ENCODE measurements at regions not wholly inside any gene's neighbourhood (a gene's known extent, or its start where the extent isn't known, plus 50 kb on each side); places are given as distances from the start of the nearest gene placed in this dataset.
A peak's percentile ranks its signal among the peaks of the same experiment; 100 is the strongest.

GRCh38 chr15:91599261-91599660, 254.2 kb upstream of the SLCO3A1 start:
- no peaks in the 10 kb centered on the region for H3K36me3 ChIP-seq
- no peaks in the 10 kb centered on the region for H3K4me1 ChIP-seq
- DNase-seq (no peak), ATAC-seq (no peak)
- peaks cover 0 to 12% of the 10 kb centered on the region in 2 donors for H3K27me3 ChIP-seq
- TF ChIP-seq, protein P1, sequence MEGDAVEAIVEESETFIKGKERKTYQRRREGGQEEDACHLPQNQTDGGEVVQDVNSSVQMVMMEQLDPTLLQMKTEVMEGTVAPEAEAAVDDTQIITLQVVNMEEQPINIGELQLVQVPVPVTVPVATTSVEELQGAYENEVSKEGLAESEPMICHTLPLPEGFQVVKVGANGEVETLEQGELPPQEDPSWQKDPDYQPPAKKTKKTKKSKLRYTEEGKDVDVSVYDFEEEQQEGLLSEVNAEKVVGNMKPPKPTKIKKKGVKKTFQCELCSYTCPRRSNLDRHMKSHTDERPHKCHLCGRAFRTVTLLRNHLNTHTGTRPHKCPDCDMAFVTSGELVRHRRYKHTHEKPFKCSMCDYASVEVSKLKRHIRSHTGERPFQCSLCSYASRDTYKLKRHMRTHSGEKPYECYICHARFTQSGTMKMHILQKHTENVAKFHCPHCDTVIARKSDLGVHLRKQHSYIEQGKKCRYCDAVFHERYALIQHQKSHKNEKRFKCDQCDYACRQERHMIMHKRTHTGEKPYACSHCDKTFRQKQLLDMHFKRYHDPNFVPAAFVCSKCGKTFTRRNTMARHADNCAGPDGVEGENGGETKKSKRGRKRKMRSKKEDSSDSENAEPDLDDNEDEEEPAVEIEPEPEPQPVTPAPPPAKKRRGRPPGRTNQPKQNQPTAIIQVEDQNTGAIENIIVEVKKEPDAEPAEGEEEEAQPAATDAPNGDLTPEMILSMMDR (IDR thresholded peaks at IDR 0.05): no peak
- no peak overlapping the region for H3K4me3 ChIP-seq
- intact Hi-C loops (cut with DNase I): no loop called here
- no peak overlapping the region for H3K27ac ChIP-seq
- H3K9me3 ChIP-seq: no peaks in the 10 kb centered on the region

- intact Hi-C loops (cut with DNase I): no loop called here
- Histone ChIP-seq H3K27ac (no peak overlapping the region), H3K4me1 (no peaks in the 10 kb centered on the region), H3K36me3 (no peaks in the 10 kb centered on the region), H3K9me3 (no peaks in the 10 kb centered on the region), H3K27me3 (peaks cover 0 to 6% of the 10 kb centered on the region in 2 donors), H3K4me3 (no peak overlapping the region)
- ATAC-seq (no peak), DNase-seq (no peak)
- TF ChIP-seq, protein P1 (IDR thresholded peaks at IDR 0.05): no peak
Observed at GRCh38 chr15:91603384-91604080, 250.0 kb upstream of the SLCO3A1 start.

DNA sequence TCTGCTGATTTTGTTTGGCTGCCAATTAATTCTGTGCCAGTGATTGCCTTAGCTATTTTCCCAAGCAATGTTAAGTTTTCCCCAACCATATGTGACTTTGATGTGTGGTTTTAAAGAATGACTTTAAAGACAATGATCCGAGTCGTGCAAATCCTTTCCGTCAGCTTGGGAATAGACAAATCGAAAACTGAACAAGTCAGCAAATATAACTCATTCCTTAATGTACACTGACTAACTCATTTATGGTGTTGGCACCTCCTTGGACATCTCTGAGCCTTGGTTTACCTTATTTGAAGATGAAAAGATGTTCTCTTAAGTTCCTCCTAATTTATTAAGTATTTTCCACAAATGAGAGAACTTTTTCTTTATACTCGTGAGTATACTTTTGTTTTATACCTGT, 249.4 kb upstream of the SLCO3A1 start:
- Histone ChIP-seq H3K36me3 (no peaks in the 10 kb centered on the region), H3K9me3 (no peaks in the 10 kb centered on the region), H3K4me3 (no peak overlapping the region), H3K4me1 (no peaks in the 10 kb centered on the region), H3K27ac (no peak overlapping the region), H3K27me3 (no peaks in the 10 kb centered on the region)
- DNase-seq: no peak
- intact Hi-C loops (cut with DNase I): no loop called here
- TF ChIP-seq, protein P1 (IDR thresholded peaks at IDR 0.05): no peak
- ATAC-seq: no peak

DNA sequence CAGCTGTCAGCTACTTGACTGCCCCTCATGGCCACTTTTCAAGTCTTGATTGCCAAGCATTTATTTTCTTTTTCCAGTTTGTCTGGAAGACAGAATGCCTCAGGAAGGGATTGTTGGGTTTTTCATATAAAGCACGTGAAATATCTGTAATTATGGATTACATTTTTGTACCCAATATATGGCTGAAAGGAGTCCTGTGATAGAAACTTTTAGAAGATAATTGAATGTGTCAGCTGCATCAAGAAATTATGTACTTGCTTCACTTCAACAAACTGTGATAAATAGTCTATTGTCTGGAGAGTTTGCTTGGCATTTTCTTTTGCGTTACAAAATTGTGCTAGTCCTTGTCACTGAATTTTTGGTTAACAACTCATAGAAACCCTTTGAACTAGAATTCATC, 247.9 kb upstream of the SLCO3A1 start:
- H3K27me3 ChIP-seq: no peaks in the 10 kb centered on the region
- intact Hi-C loops (cut with DNase I): no loop called here
- no peak overlapping the region for H3K27ac ChIP-seq
- no peaks in the 10 kb centered on the region for H3K9me3 ChIP-seq
- TF ChIP-seq, protein P1 (IDR thresholded peaks at IDR 0.05): no peak
- DNase-seq: no peak
- no peaks in the 10 kb centered on the region for H3K36me3 ChIP-seq
- H3K4me1 ChIP-seq: peaks cover 0 to 3% of the 10 kb centered on the region in 2 donors
- ATAC-seq: no peak
- H3K4me3 ChIP-seq: no peak overlapping the region

- Histone ChIP-seq H3K27ac (no peak overlapping the region), H3K4me3 (no peak overlapping the region), H3K27me3 (no peaks in the 10 kb centered on the region), H3K36me3 (no peaks in the 10 kb centered on the region), H3K4me1 (peaks cover 0 to 3% of the 10 kb centered on the region in 2 donors), H3K9me3 (no peaks in the 10 kb centered on the region)
- DNase-seq: peak in 1 of 4 donors; percentile 46
- TF ChIP-seq, protein P1 (IDR thresholded peaks at IDR 0.05): no peak
- intact Hi-C loops (cut with DNase I): no loop called here
- ATAC-seq: peak; percentile 89
Observed at GRCh38 chr15:91609231-91609630, 244.3 kb upstream of the SLCO3A1 start.

Measured in left lung (tissue), 4 donors.